Caki2 (cell line): ENCODE measurements at regions not wholly inside any gene's neighbourhood (a gene's known extent, or its start where the extent isn't known, plus 50 kb on each side); places are given as distances from the start of the nearest gene placed in this dataset.

Source experiments
- DNase-seq: peaks from one replicate; pipeline ENCODE4 v3.0.0-alpha.2; 2015; ENCODE audit warnings: low read depth
- in situ Hi-C: cut with HindIII; loops from 2 replicates; pipeline ENCODE4 v1.10.0; 2016; ENCODE audit warnings: low sequenced_read_pairs, low pct_unique_long_range_greater_than_20kb, mixed read lengths

DNA sequence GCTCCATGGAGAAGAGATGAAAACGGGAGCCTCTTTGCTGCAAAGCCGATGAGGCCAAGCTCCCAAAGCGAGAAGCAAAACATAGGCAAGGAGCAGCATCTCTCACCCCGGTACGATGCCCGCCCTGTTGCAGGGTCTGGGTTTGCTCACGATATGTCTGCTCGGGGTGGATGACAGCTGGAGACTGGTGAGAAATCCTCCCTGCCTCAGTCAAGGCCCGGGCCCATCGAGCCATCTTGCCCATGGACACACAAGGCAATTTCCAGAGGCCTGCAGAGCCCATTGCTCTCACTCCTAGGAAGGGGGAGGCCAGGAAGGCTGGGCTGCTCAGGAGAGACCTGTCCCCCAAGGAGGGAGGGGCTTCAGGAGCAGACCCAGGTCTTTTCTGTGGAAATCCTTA is 391.7 kb upstream of the SHH start:
- in situ Hi-C loops = no loop called here
- no peak for DNase-seq

DNA sequence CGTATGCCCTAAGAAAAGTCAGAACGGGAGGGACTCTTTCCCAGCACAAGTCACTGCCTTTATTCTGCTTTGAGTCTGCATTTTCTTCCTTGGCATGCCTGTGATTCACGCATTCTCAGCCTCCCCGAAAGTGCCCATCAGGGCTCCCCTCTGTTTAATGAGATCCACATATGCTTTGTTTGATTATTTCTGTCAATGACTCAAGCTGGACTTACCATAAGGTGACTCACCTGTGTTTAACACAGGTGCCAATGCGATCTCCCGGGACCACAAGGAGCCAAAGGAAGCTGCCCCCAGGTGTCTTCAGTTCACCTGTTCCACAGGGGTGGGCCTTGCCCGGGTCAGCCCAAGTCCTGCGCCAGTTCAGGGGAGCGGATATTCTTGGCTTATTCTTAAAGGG is 386.0 kb upstream of the SHH start:
- DNase-seq = no peak
- in situ Hi-C loops = no loop called here

DNA sequence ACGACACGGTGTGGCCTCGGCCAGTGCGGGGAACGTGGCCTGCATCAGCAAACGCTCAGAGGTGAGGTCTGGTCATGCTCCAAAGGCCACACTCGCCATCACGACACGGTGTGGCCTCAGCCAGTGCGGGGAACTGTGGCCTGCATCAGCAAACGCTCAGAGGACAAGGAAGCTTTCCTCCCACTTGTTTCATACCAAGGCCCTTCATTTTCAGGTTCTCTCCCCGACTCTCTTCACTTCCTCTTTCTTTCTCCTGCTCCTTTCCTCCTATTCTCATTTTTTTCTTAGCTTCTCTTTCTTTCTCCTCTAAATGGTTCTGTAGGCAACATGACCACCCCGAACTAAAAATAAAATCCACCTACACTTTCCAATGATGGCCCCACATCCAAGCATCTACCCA is 384.4 kb upstream of the SHH start:
- in situ Hi-C loops = no loop called here
- DNase-seq = no peak

DNA sequence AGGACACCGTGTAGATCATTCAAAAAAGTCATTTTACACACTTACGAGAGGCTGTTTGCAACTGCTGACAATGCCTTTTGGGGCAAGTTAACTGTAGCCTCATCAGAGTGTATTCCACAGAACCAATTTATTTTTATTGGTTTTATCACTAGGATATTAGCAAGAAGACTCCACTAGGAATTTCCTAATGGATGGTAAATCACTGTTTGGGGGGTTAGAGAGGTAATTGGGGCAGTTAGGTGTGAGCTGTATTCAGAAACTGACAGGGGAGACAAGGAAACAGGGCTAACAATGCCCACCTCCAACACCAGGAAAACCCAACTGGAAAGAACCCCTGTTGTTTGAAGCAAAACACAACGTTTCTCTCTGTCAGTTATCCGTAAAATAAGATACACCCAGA is 383.0 kb upstream of the SHH start:
- in situ Hi-C loops = no loop called here
- DNase-seq = no peak

DNA sequence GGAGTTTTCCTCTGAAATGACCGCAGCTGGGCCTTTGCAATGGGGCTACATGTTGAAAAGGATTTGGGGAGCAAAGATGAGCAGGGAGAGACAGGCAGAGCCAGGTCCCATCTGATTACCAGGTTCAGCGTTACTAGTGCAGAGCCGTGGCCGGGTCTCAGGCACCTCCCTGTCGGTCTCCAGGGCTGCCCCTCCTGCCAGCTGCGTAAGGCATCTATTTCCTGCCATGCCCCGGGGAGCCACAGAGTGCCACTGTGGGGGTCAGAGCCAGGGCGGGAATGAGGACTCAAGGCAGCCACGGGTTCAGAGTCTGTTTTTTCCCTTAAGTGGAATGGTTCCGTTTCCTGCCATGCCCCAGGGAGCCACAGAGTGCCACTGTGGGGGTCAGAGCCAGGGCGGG is 382.6 kb upstream of the SHH start:
- in situ Hi-C loops = no loop called here
- DNase-seq = no peak

DNA sequence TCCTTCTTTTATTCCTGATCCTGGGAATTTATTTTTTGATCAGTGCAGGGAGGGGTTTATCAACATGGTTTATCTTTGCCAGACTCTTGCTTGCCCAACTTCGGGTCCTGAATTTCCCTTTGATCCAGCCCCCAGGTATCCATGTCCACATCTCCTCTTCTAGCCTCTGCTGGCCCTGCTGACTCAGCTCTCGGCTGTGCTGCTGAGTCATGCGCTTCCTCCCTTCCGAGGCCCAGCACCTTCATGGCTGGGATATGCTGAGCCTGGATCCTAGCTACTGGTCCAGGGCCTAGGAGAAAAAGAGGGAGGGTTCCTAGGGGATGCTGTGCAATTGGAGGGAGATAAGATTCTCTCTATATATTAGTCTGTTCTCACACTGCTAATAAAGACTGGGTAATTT is 380.7 kb upstream of the SHH start:
- in situ Hi-C loops = no loop called here
- DNase-seq = peak; percentile 37

DNA sequence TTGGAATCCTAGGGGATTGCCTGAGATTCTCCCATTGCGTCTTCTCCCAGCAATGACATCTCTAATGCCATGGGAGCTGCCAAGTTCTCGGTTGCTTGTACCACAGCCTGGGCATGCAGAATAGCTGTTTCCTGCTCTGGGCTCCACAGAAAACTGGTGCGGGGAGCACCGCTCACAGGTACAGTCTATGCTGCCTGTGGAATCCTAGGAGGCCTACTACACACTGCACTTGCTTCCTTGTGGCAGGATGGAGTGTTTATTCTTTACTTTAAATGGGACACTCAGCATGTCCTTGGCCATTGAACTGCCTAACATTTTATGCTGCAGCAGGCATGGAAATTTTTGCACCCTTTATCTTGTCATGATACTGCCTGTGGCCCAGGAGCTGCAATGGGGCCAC is 378.8 kb upstream of the SHH start:
- DNase-seq = no peak
- in situ Hi-C loops = no loop called here

DNA sequence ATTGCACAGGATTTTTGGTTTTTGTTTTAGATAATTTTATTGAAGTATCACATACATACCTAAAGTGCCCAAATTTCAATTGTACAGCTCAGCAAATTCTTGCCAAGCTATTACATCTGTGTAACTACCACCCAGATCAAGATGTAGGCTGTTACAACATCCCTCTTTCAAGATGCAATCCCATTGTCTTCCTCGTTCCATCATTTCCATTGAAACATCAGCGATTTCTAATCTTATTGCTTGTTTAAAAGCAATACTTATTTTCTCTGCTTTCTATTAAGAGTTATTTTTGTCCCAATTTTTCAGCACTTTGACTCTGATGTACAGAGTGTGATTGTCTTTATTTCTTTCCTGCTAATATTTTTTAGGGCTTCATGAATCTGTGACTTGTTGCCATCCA is 372.8 kb upstream of the SHH start:
- DNase-seq = no peak
- in situ Hi-C loops = no loop called here

DNA sequence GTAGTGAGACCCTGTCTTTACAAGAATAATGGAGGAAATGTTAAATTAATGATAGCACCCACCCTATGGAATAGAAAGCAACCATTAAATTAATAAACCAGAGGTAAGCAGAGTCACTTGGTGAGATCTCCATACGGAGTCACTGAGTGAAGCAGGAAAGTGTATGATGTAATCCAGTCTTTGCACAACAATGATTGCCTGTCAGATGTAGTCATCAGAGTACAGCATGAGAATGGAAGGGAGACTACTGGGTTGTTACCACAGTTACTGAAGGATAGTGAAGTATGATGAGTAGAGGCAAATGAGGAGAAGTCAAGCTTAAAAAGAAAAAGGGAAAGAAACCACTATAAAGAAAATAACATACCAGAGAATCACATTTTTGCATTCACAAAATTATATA is 371.9 kb upstream of the SHH start:
- DNase-seq = no peak
- in situ Hi-C loops = no loop called here

DNA sequence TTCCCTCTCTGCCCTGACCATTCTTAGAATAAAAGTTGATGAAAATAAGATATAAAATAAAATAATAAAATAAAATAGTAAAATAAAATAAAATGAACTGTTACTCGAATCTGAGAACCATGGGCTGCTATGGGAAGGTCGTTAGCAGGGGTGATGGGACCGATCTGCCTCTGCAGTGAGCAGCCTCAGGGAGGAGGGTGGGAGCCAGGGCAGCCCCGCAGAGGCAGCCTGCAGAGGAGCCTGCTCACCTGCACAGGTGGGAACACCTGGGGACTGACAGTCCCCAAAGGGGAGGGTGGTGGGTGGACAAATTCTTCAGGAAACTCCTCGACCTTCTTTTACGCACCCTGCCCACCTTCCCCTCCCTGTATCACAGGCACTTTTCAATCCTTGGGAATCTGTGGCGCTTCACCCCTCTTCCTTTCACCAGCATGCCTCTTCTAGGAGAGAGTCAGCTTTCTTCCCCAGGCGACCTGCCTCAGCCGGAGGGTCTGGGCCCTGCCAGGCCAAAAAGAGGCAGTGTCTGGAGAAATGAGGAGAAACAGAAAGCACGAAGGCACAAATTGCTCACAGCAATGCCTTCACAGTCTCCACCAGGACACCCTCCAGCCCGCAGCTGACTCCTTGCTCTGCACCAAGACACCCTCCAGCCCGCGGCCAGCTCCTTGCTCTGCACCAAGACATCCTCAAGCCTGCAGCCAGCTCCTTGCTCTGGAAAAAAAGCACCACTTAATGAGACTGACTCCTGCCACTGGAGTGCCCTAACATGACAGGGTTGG is 368.4 kb upstream of the SHH start:
- in situ Hi-C loops = no loop called here
- DNase-seq = no peak

DNA sequence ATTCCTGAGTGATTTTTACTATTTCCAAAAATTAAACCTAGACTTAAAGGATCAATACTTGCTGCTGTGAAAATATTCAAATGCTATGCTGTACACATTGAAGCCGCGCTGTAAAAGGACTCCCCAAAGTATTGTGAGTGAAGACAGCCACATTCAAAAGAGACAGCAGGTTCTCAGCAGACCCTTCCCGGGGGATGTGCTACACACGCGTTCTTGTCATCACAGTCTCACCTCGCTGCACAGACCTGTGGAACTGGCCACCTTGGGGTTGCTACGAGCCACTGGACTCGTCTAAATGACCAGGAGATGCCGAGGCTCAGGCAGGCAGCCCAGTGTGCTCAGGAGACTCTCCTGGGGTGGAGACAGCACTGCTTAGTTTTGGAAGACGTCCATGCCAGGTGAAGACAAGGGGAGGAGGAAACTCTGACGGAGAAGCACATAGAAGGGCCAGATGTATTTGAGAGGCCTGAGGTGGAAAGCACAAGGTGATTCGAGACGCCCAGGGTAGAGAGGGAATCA is 367.7 kb upstream of the SHH start:
- in situ Hi-C loops = no loop called here
- DNase-seq = no peak

DNA sequence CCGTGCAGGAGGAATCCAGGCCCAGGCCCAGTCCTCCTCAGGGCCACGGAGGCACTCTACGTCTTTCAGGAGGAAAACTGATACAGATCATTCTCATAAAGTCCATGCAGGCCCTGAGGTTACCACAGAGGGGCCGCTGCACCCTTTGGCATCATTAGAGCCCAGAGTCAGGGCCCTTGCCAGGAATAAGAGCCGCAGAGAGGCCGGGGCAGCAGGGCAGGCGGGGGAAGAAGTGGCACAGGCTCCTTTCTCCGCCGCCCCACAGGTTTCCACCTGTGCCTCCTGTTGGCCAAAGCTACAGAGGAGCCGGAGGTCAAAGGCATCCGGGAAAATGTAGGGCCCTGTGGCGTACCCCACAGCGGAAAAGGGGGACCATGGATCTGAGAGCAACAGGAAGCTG is 366.6 kb upstream of the SHH start:
- no peak for DNase-seq
- in situ Hi-C loops = no loop called here

DNA sequence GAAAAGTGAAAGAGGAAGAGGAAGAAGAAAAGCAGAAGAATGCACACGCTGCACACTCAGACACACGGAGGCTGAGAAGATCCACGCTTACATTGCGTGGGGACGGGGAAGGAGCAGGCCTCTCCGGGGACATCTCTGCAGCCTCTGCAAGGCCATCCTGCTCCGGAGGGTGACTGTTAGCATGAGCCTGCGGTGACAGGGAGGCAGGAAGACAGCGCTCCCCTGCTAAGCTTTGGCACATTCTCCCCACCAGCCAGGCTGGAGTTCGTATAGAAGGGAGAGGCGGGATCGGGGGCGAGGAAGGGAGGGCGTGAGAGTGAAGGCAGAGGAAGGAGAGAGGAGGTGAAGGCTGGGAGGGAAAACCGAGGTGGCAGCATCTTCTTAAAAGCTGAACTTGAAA is 366.0 kb upstream of the SHH start:
- in situ Hi-C loops = no loop called here
- DNase-seq = no peak

DNA sequence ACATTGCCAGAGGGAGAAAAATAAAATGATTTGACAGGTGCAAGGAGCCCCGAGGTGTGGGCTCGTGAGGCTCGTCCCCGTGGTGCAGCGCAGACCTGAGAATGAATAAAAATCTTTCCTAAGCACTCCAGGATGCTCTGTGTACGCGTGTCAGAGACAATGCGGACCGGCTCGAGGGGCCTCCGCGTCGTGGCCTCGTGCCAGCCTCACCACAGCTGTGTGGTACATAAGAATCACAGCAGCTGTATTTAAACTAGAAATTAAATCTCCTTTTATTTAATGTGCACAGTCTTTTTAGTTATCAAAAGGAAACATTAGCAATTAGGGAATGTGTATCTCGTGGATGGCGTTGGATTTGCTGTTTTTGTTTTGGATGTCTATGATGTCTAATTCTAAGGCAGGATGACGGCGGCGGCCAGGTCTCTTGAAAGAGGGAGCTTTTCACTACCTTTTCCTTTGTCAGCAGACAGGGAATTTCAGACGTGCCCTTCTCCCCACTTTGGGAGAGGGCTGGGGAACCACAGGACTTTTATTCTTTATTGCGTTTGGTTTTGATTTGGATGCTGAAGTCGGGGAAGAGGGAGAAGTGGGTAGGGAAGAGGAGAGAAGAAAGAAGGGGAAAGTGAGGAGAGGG is 365.3 kb upstream of the SHH start:
- in situ Hi-C loops = no loop called here
- DNase-seq = no peak

DNA sequence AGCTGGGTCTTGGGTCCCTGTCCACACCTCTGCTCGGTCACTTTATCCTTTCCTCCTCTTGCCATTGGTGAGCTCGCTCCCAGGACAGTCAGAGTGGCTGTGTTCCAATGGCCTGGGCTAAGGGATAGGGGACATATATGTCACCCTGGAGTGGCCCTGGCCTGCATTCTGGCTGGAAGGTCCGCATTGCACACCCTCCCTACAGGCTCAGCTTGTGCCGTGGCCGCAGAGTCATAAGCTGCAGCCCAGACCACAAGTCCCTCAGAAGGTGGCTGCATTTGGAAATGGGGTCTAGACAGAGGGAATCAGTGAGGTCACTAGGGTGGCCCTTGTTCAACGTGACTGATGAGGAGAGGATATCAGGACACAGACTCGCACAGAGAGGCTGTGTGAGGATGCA is 363.8 kb upstream of the SHH start:
- no peak for DNase-seq
- in situ Hi-C loops = no loop called here

DNA sequence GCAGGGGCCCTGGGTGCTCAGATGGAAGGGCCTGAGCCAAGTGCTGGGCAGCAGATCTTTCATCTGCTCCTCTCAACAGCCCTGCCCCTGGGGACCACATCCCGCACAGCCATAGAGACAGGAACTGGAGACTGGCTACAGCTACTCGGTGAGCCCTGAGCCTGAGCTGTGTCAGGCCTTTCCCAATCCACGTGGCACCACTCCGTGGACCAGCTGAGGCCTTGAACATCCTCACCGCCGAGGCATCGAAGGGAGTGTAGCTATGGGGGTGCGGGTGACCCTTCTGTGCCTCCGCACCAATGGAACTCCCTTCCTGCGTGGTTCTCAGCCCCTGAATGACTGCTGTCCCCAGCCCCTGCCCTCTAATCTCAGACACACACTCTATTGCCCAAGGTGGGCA is 362.7 kb upstream of the SHH start:
- in situ Hi-C loops = no loop called here
- DNase-seq = no peak

DNA sequence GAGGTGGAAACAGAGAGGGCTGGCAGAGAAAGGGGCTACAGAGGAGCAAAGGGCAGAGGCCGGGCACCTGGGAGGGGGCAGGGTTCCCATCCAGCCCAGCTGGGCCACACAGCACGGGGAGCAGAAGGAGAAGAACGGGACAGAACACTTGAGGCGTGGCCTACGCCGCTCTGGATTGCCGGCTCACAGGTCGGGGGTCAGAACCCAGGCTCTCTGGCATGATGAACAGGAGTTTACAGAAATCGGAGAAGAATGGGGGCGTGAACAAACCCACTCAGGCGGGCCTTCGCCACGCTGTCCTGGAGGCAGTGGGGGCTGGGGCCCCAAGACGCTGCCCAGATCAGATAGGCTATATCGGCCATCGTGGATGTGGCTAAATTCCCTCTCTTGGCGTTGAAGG is 362.2 kb upstream of the SHH start:
- in situ Hi-C loops = no loop called here
- DNase-seq = no peak

DNA sequence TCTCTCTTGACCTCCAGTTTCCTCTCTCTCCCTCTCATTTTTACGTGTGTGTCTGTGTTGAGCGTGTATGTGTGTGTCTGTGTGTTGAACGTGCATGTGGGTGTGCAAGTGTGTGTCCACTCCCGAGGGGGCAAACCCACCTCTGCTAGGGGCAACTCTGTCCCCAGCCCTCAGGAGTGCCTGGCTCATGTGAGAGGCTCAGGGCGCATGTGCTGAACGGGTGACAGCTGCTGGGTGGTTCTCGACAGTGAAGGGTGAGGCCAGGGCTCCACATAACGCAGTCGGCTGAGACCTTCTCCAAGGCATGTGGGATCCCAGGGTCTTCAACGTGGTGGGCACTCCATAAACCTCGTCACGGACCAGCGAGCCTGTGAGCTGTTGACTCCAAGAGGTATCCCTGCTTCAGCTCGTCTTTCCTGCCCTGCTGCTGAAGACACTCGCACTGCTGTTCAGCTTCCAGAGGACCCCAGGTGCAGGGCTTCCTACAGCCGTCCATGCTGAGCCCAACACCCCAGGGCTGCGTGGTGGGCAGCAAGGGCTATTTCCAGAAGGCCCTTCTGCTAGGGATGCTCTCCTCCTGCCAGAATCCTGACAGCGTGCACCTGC is 361.6 kb upstream of the SHH start:
- in situ Hi-C loops = no loop called here
- DNase-seq = no peak

DNA sequence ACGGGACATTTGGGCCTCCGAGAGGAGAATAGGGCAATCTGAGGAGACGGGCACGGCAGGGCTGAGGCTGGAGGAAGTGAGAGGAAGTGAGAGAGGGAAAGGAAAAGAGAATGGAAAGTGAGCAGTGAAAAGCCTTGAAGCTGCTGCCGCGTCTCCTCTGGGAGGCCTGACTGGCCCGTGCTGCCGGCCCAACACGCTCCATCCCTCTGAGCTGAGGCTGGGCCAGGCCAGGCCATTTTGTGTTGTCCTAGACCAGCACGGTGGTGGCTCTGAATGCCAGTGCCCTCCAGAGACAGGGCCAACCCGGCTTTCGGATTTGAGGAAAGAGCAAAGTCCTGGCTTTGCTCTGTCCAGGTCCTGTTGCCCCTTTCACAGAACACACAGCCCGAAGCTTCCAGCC is 361.1 kb upstream of the SHH start:
- no peak for DNase-seq
- in situ Hi-C loops = no loop called here

DNA sequence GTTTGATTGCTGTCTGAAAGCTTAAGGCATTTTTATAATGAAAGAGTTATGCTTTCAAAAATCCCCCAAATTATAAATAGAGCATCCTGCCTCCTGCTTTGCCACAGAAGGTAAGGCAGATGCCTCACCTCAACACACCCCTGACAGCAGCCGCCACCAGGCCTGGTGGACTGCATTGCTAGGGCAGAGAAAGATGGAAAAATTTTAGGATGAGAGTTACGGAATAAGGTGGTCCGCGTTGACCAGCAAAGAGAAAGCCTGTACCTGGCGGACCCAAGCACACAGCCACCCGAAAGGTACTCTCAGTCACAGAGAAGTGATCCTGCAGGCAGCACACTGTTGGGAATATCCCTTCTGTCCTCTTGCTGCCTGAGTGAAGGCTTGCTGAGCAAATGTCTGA is 360.4 kb upstream of the SHH start:
- in situ Hi-C loops = no loop called here

More for the DNA sequence above, 360.4 kb upstream of the SHH start:
- no peak for DNase-seq
